ENCODE measurements at regions not wholly inside any gene's neighbourhood (a gene's known extent, or its start where the extent isn't known, plus 50 kb on each side); places are given as distances from the start of the nearest gene placed in this dataset.

DNA sequence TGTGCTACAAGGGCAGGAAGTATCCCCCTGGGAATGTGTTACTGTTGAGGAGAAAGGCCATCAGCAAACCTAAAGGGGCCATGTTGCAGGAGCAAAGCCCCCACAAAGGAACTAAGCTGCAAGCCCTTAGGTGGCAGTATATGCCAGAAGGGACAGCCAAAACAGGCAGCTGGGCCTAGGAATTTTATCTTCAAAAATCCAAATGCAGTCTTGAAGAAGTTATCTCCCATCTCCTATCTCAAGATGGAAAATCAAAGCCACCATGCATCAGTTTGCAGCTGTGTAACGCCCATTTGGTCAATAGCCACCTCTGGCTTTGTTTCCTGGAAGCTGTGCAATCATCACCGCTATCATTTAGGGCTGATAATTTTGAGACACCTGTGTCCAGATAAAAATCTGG lies 400.3 kb downstream of the ARHGEF28 start:
- Histone ChIP-seq H3K9me3 (no peaks in the 10 kb centered on the region), H3K36me3 (no peaks in the 10 kb centered on the region), H3K27ac (no peak overlapping the region), H3K4me3 (ENCODE audit: low read depth in 1 of 2, low read length in 1 of 2) (no peak overlapping the region), H3K4me1 (ENCODE audit: control insufficient read depth in 1 of 2, insufficient read depth in 1 of 2, low read depth in 1 of 2, low read length in 1 of 2) (no peaks in the 10 kb centered on the region), H3K27me3 (no peaks in the 10 kb centered on the region)
- TF ChIP-seq, protein P1, sequence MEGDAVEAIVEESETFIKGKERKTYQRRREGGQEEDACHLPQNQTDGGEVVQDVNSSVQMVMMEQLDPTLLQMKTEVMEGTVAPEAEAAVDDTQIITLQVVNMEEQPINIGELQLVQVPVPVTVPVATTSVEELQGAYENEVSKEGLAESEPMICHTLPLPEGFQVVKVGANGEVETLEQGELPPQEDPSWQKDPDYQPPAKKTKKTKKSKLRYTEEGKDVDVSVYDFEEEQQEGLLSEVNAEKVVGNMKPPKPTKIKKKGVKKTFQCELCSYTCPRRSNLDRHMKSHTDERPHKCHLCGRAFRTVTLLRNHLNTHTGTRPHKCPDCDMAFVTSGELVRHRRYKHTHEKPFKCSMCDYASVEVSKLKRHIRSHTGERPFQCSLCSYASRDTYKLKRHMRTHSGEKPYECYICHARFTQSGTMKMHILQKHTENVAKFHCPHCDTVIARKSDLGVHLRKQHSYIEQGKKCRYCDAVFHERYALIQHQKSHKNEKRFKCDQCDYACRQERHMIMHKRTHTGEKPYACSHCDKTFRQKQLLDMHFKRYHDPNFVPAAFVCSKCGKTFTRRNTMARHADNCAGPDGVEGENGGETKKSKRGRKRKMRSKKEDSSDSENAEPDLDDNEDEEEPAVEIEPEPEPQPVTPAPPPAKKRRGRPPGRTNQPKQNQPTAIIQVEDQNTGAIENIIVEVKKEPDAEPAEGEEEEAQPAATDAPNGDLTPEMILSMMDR (IDR thresholded peaks at IDR 0.05) = no peak

DNA sequence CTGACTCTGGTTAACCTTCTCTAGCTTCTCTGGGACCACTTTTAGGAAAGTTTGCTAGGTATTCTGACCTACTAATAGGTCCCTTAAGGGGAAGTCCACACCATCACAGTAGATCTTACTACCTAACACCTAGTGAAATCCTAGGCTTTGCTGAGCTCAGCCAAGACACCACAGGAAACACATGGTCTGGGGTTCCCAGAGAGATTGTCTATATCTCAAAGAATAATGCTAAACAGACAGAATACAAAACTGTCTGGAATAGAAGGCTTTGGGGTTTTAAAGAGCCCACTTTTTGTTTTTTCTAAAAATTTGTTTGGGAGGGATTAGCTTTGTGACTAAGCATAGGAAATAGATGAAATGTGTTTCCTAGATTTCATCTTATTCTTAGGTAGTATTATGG lies 395.1 kb downstream of the ARHGEF28 start:
- TF ChIP-seq, protein P1 (IDR thresholded peaks at IDR 0.05) = no peak
- H3K27me3 ChIP-seq = no peaks in the 10 kb centered on the region
- no peaks in the 10 kb centered on the region for H3K4me1 ChIP-seq (ENCODE audit: control insufficient read depth in 1 of 2, insufficient read depth in 1 of 2, low read depth in 1 of 2, low read length in 1 of 2)
- no peak overlapping the region for H3K4me3 ChIP-seq (ENCODE audit: low read depth in 1 of 2, low read length in 1 of 2)
- no peak overlapping the region for H3K27ac ChIP-seq
- H3K36me3 ChIP-seq = no peaks in the 10 kb centered on the region
- H3K9me3 ChIP-seq = no peaks in the 10 kb centered on the region

DNA sequence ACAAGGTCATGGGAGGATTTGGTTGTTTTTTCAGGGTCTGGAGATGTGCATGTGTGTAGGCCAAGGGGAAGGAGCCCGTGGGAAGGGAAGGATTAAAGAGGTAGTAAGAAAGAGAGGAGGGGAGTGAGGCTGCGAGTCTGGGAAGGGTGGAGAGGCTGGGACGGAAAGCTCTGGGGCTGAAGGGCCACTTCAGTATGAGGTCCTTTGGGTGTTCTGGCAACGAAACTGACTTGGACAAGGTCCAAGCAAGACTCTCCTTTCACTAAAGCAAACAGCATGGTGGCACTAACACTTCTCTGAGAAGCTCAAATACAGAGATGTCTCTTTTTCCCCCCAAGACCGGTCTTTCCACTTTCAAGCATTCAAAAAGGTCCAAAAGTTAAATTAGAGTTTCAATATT lies 394.5 kb downstream of the ARHGEF28 start:
- H3K9me3 ChIP-seq = no peaks in the 10 kb centered on the region
- H3K27me3 ChIP-seq = no peaks in the 10 kb centered on the region
- no peak overlapping the region for H3K4me3 ChIP-seq (ENCODE audit: low read depth in 1 of 2, low read length in 1 of 2)
- no peak overlapping the region for H3K27ac ChIP-seq
- no peaks in the 10 kb centered on the region for H3K36me3 ChIP-seq
- TF ChIP-seq, protein P1 (IDR thresholded peaks at IDR 0.05) = no peak
- no peaks in the 10 kb centered on the region for H3K4me1 ChIP-seq (ENCODE audit: control insufficient read depth in 1 of 2, insufficient read depth in 1 of 2, low read depth in 1 of 2, low read length in 1 of 2)

DNA sequence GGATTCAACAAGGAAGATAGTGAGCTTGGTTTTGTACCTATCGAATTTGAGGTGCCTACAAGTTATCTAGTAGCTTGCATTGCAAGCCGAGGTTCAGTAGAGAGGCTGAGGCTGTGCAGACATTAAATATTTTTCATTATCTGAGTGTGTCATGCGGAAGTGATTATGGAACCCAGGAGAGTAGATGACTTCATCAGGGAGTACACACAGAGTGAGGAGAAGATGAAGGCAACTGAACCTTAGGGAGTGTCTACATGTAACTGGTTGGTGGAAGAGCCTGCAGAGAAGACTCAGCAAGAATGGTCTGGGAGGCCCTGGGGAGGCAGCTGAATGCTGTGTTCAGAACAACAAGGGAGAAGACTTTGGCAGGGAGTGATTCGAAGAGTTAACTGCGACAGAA lies 393.9 kb downstream of the ARHGEF28 start:
- H3K36me3 ChIP-seq = no peaks in the 10 kb centered on the region
- H3K27me3 ChIP-seq = no peaks in the 10 kb centered on the region
- no peak overlapping the region for H3K27ac ChIP-seq
- H3K4me3 ChIP-seq (ENCODE audit: low read depth in 1 of 2, low read length in 1 of 2) = no peak overlapping the region
- H3K9me3 ChIP-seq = no peaks in the 10 kb centered on the region
- TF ChIP-seq, protein P1 (IDR thresholded peaks at IDR 0.05) = no peak
- H3K4me1 ChIP-seq (ENCODE audit: control insufficient read depth in 1 of 2, insufficient read depth in 1 of 2, low read depth in 1 of 2, low read length in 1 of 2) = no peaks in the 10 kb centered on the region

DNA sequence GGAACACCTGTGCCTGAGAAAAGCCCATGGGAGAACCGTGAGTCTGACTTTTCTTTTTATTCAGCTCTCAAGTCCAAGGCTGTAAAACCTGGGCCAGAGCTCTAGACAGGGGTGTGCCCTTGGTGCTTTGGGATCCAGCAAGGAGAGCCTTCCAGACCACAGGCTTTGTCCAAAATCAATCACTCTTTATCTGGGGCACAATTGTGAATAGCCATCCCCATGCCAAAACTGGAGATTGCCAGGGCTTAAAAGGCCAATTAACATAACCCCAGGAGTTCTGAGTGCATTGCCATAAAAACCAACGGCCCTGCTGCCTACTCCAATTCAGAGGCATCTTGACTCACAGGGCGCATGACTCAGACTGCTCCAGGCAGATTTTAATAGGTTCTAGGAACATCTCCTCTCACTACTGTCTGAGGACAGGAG lies 391.8 kb downstream of the ARHGEF28 start:
- H3K4me3 ChIP-seq (ENCODE audit: low read depth in 1 of 2, low read length in 1 of 2) = no peak overlapping the region
- no peaks in the 10 kb centered on the region for H3K9me3 ChIP-seq
- H3K27me3 ChIP-seq = no peaks in the 10 kb centered on the region
- H3K4me1 ChIP-seq (ENCODE audit: control insufficient read depth in 1 of 2, insufficient read depth in 1 of 2, low read depth in 1 of 2, low read length in 1 of 2) = no peaks in the 10 kb centered on the region
- TF ChIP-seq, protein P1 (IDR thresholded peaks at IDR 0.05) = no peak
- H3K36me3 ChIP-seq = no peaks in the 10 kb centered on the region
- H3K27ac ChIP-seq = no peak overlapping the region

DNA sequence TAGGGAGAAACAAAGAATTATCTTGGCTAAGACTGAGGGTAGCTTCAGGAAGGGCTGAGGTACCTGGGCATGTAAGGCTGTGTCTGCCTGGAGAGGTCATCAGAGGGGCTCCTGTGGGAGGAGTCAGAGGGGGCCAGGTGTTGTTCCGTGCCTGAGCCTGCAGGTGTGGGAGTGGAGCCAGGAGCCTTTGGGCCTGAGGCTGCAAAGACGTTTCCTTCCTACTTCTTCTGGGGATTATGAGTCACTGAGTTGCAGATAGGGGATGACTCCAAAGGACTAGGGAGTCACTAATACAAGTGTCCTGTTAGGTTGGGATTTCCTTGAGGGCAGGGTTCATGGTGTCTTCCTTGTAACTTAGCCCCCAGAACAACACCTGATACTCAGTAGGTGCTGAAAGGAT lies 391.1 kb downstream of the ARHGEF28 start:
- Histone ChIP-seq H3K36me3 (no peaks in the 10 kb centered on the region), H3K4me3 (ENCODE audit: low read depth in 1 of 2, low read length in 1 of 2) (no peak overlapping the region), H3K4me1 (ENCODE audit: control insufficient read depth in 1 of 2, insufficient read depth in 1 of 2, low read depth in 1 of 2, low read length in 1 of 2) (no peaks in the 10 kb centered on the region), H3K9me3 (no peaks in the 10 kb centered on the region), H3K27ac (no peak overlapping the region), H3K27me3 (no peaks in the 10 kb centered on the region)
- TF ChIP-seq, protein P1 (IDR thresholded peaks at IDR 0.05) = no peak

All from neutrophil (primary cell).